HG03280 (cell line): ENCODE measurements at regions not wholly inside any gene's neighbourhood (a gene's known extent, or its start where the extent isn't known, plus 50 kb on each side); places are given as distances from the start of the nearest gene placed in this dataset.
"Not testable (repeated sequence)": the region's sequence is repeated elsewhere in the genome, so short reads cannot be mapped to it uniquely, and the experiment has no call there.

ENCODE experiments used
- ATAC-seq: cut with Tn5 transposase; IDR thresholded peaks from one replicate; pipeline ENCODE4 v1.9.1; 2021; ENCODE audit warnings: mild to moderate bottlenecking, moderate library complexity; ENCODE audit not compliant: unreplicated experiment

DNA sequence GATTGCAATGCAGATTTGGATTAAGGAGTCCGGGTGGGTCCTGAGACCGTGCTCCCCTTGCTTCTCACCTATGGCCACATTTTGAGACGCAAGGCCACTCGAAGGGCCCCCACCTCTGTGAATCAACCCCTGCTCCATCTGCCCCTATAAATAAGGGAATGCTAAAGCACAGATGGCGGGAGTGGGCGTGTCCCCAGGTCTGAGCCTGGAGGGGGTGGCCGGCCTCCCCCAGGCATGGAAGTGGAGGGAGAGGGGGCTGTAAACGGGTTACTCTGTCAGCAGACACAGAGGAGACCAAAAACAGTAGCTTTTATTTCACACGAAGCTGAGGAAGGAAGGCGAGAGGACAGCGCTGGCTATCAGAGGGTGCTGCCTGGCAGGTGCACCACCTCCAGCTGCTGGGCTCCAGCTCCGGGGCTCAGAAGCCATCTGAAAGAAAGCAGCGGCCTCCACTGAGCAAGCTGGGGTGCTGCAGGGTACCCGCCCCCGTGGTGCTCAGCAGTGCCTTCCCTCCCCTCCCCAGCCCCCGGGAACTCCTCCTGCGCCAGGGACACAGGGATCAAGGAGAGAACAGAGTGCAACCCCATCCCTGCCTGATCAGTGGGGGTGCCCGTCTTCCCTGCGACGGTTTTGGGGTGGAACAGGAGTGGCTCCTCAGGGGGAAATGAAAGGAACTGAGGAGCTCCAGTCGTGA is 56.7 kb upstream of the RAB6C start:
- no peak for ATAC-seq

DNA sequence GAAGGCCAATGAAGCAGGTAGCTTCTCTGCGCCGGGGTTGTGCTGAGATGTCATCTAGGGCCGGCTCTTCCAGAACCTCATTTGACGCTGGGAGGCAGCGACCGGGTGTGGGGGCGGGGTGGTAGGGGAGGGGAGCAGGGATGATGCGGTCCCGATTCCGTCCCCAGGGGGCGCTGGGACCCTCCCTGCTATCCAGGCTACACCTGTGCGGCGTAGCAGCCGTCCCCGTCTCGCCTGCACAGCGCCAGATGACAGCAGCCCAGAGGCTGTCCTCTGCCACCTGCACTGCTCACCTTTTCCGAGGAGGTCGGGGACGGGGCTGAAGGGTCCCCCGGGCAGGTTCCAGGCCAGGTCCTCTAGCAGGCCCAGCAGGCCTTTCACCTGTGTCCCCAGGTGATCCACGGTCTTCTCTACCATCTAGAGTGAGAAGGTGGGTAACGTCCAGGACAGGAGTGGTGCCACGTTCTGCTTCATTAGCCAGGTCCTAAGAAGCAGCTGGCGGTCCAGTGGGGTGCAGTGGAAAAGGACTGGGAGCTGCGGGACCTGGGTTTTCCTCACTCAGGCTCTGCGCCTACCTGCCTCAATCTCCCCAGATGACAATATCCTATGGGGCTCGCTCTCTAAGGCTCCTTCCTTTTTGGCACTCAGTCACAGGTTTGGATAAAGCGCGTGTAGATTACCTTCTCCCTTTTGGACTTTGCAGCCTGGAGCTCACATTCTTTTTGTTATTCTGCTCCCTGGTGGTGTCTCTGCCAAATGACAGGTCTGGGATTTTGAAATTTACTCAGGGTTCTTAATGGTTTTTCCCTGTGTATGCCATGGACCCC is 56.0 kb upstream of the RAB6C start:
- no peak for ATAC-seq

DNA sequence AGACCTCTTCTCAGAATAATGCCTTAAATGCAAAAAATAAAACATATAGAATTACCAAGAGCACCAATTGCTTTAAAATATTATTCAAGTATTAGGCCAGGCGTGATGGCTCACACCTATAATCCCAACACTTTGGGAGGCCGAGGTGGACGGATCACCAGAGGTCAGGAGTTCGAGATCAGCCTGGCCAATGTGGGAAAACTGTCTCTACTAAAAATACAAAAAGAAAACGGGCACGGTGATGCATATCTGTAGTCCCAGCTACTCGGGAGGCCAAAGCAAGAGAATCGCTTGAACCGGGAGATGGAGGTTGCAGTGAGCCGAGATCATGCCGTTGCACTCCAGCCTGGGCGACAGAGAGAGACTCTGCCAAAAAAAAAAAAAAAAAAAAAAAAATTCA is 55.4 kb upstream of the RAB6C start:
- ATAC-seq, result not testable (repeated sequence)

DNA sequence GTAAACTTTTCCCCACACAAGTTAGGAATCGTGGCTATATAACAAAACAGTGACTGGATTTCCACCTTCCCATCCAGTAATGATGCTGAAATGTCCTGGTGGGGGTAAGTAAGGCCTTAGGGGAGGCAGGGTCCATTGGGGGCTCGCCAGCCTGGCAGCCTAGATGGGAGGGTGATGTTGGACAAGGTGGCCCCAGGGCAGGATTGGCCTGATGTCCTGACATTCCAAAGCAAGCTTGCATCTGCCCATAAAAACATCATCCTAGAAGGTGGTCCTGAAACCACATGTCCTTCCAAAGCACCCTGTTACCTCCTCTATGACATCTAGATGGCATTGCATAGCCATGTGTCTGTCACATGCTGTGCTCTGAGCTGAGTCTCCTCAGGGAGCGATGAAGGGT is 54.1 kb upstream of the RAB6C start:
- ATAC-seq, result no peak

GRCh38 chr2:129927696-129928095 is 51.8 kb upstream of the RAB6C start:
- ATAC-seq, result no peak

DNA sequence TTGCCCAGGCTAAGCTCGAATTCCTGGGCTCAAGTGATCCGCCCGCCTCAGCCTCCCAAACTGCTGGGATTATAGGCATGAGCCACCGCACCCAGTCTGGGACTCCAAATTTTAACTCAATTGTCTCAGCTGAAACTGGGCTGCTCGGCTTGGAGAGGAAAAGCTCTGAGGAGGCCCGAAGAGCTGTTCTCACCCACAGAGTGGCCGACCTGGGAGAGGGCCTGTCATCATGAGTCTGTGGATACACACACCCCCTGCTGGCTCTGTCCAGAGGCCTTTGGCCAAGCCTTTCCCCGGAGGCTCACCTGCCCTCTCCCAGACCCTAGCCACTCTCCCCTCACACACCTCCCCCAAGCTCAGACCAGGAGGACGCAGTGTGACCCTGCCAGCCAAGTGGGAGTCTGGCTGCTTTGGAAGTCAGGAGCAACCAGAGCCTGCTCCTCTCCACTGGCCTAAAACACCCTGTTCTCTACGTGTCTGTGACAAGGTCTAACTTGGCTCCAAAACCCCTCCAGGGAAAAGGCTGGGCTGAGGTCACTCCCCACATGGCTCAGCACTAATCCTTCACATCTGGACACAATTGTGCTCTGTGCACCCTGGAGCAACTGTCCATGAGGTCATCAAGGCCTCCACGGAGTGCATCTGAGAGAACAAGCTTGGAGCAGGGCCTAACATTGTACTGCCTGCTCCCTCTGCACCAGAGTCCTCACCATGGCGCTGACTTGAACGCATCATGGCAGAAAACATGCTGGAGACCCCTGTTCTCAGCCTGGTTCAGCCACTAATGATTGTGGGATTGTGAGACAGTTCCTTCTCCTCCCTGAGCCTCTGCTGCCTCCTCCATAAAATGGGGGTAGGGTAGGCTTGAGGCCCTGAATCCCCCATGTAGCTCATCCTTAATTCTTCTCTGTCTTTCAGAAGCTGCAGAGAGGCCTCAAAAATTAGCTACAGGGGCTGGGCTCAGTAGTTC is 49.9 kb upstream of the RAB6C start:
- no peak for ATAC-seq
